ENCODE measurements at regions not wholly inside any gene's neighbourhood (a gene's known extent, or its start where the extent isn't known, plus 50 kb on each side); places are given as distances from the start of the nearest gene placed in this dataset.

GRCh38 chr2:38223256-38223655, 147.3 kb upstream of the CYP1B1 start:
- TF ChIP-seq CTCF (IDR thresholded peaks at IDR 0.05) (no peak), POLR2AphosphoS5 (IDR thresholded peaks at IDR 0.05) (no peak), POLR2A (IDR thresholded peaks at IDR 0.05; ENCODE audit: low read depth) (no peak), EP300 (IDR thresholded peaks at IDR 0.05) (no peak)
- H3K9me3 ChIP-seq: no peaks in the 10 kb centered on the region
- peaks cover 0 to 11% (median 6%) of the 10 kb centered on the region in 4 donors for H3K4me1 ChIP-seq
- H3K27me3 ChIP-seq: no peaks in the 10 kb centered on the region
- WGBS: 92% methylated on average over 4 of the region's 4 CpGs
- H3K27ac ChIP-seq (replicated peaks in 1 of 4): no peak overlapping the region
- H3K4me3 ChIP-seq: no peak overlapping the region
- no peak for DNase-seq (ENCODE audit: extremely low spot score)
- no peaks in the 10 kb centered on the region for H3K36me3 ChIP-seq
- intact Hi-C loops (cut with DNase I): no loop called here

- no peak for DNase-seq (ENCODE audit: extremely low spot score)
- Histone ChIP-seq H3K27me3 (no peaks in the 10 kb centered on the region), H3K36me3 (no peaks in the 10 kb centered on the region), H3K4me1 (peaks cover 0 to 36% (median 12%) of the 10 kb centered on the region in 4 donors), H3K4me3 (no peak overlapping the region), H3K27ac (replicated peaks in 1 of 4) (no peak overlapping the region), H3K9me3 (no peaks in the 10 kb centered on the region)
- intact Hi-C loops (cut with DNase I): no loop called here
- WGBS: 70% methylated on average over 3 of the region's 3 CpGs
- TF ChIP-seq CTCF (IDR thresholded peaks at IDR 0.05): no peak
- TF ChIP-seq POLR2A (IDR thresholded peaks at IDR 0.05; ENCODE audit: low read depth): no peak
- no peak for TF ChIP-seq EP300 (IDR thresholded peaks at IDR 0.05)
- TF ChIP-seq POLR2AphosphoS5 (IDR thresholded peaks at IDR 0.05): no peak
Measured at GRCh38 chr2:38220164-38220563, 144.2 kb upstream of the CYP1B1 start.

- intact Hi-C loops (cut with DNase I): no loop called here
- DNase-seq (ENCODE audit: extremely low spot score): no peak
- Histone ChIP-seq H3K4me3 (no peak overlapping the region), H3K36me3 (no peaks in the 10 kb centered on the region), H3K27me3 (no peaks in the 10 kb centered on the region), H3K9me3 (no peaks in the 10 kb centered on the region), H3K4me1 (peaks cover 0 to 43% (median 19%) of the 10 kb centered on the region in 4 donors), H3K27ac (replicated peaks in 1 of 4) (peak overlapping the region in 1 of 4 donors; percentile 4)
- no peak for TF ChIP-seq POLR2AphosphoS5 (IDR thresholded peaks at IDR 0.05)
- 74% methylated on average over 5 of the region's 5 CpGs for WGBS
Measured at GRCh38 chr2:38218995-38219394, 143.0 kb upstream of the CYP1B1 start.

- H3K36me3 ChIP-seq: no peaks in the 10 kb centered on the region
- H3K4me3 ChIP-seq: no peak overlapping the region
- peak overlapping the region in 3 of 4 donors; percentile 5 to 48 (median 37) for H3K27ac ChIP-seq (replicated peaks in 1 of 4)
- peaks cover 0 to 43% (median 22%) of the 10 kb centered on the region in 4 donors for H3K4me1 ChIP-seq
- intact Hi-C loops (cut with DNase I): no loop called here
- DNase-seq (ENCODE audit: extremely low spot score): no peak
- H3K9me3 ChIP-seq: no peaks in the 10 kb centered on the region
- TF ChIP-seq CTCF (IDR thresholded peaks at IDR 0.05): no peak
- TF ChIP-seq POLR2AphosphoS5 (IDR thresholded peaks at IDR 0.05): peak in 1 of 2 donors; percentile 28
- 32% methylated on average over 4 of the region's 4 CpGs for WGBS
- no peaks in the 10 kb centered on the region for H3K27me3 ChIP-seq
Measured at GRCh38 chr2:38218591-38218991, 142.6 kb upstream of the CYP1B1 start.

- Histone ChIP-seq H3K9me3 (peaks cover 0 to 2% (median 0%) of the 10 kb centered on the region in 4 donors), H3K36me3 (no peaks in the 10 kb centered on the region), H3K4me3 (no peak overlapping the region), H3K4me1 (peaks cover 0 to 43% (median 22%) of the 10 kb centered on the region in 4 donors), H3K27ac (replicated peaks in 1 of 4) (peak overlapping the region in 1 of 4 donors; percentile 48), H3K27me3 (no peaks in the 10 kb centered on the region)
- WGBS: 52% methylated on average over 6 of the region's 6 CpGs
- no peak for TF ChIP-seq EP300 (IDR thresholded peaks at IDR 0.05)
- TF ChIP-seq POLR2A (IDR thresholded peaks at IDR 0.05; ENCODE audit: low read depth): no peak
- no peak for TF ChIP-seq POLR2AphosphoS5 (IDR thresholded peaks at IDR 0.05)
- TF ChIP-seq CTCF (IDR thresholded peaks at IDR 0.05): no peak
- no peak for DNase-seq (ENCODE audit: extremely low spot score)
- intact Hi-C loops (cut with DNase I): no loop called here
Measured at GRCh38 chr2:38217401-38218188, 141.6 kb upstream of the CYP1B1 start.
